ENCODE measurements at regions not wholly inside any gene's neighbourhood (a gene's known extent, or its start where the extent isn't known, plus 50 kb on each side); places are given as distances from the start of the nearest gene placed in this dataset.

DNA sequence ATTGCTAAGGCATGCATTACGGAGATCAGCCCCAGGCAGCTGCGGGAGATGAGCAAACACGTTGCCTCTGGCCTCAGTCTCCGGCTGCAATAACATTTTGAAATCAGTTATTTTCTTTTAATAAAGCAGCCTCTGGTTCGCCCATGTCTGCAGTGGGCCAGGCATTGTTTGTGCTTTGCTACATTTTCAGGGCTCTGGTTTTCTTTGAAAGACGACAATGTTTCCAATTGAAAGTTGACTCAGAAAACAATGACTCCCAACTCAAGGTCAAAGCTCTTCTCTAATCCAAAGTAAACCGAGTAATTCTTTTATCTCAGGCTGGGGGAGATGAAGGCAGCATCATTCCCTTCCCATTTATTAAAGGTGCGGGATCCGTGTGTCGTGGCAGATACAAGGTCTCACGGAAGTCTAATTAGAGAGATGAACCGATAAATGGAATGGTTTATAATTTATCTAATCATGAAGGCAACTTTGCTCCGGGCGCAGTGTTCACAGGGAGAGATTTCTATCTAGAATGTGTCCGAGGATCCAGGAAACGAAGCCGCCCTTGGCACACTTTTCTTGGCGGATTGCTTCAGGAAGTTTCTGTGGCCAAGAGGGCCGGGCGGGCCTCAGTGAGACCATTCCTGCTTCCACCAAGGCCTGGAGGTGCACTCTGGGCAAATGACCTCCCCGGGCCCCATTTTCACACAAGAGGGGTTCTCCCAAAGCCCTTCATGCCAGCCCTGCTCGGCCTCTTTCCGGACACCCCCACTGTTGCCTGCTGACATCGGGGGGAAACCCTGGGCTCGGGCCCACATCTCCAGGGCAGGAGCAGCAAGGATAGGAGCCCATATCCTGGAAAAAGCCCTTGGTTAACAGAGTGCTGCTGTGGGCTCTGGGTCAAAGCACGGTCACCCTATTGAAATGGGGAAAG lies 811.4 kb downstream of the BRD1 start:
- Histone ChIP-seq H3K14ac (replicated peaks; ENCODE audit: low read depth, low read length) (no peak overlapping the region), H2BK120ac (ENCODE audit: low read depth, low read length) (no peak overlapping the region), H3K79me1 (ENCODE audit: low read depth in 1 of 2, low read length in 2 of 2) (no peaks in the 10 kb centered on the region), H3K23ac (ENCODE audit: low read depth, low read length) (no peak overlapping the region), H3K9me3 (ENCODE audit: control insufficient read depth, insufficient read depth, low read length) (peaks cover 57% of the 10 kb centered on the region), H2BK20ac (ENCODE audit: low read depth, low read length) (no peak overlapping the region), H2BK5ac (ENCODE audit: low read depth, low read length, poor library complexity, severe bottlenecking) (no peak overlapping the region), H3K18ac (ENCODE audit: low read depth, low read length) (no peak overlapping the region), H2AK5ac (ENCODE audit: low read depth, low read length) (no peak overlapping the region), H3K4me3 (ENCODE audit: insufficient read depth, low read depth, low read length) (no peak overlapping the region), H3K4me1 (ENCODE audit: control insufficient read depth, insufficient read depth, low read length) (no peaks in the 10 kb centered on the region), H4K5ac (ENCODE audit: low read depth, low read length) (no peak overlapping the region), H3K56ac (ENCODE audit: extremely low read depth, insufficient read depth, low read length) (no peak overlapping the region), H2BK15ac (ENCODE audit: low read depth, low read length) (no peak overlapping the region), H3K27me3 (ENCODE audit: control insufficient read depth, insufficient read depth, low read length) (no peaks in the 10 kb centered on the region), H3K27ac (ENCODE audit: insufficient read depth, low read length) (no peak overlapping the region), H2AFZ (replicated peaks; ENCODE audit: low read length, poor library complexity) (no peak overlapping the region), H3K4ac (ENCODE audit: low read depth, low read length) (no peak overlapping the region), H4K20me1 (ENCODE audit: insufficient read depth, low read length) (no peaks in the 10 kb centered on the region), H4K8ac (ENCODE audit: low read depth in 2 of 2, low read length in 2 of 2) (no peak overlapping the region), H3K4me2 (ENCODE audit: low read depth, low read length) (no peak overlapping the region), H3K36me3 (ENCODE audit: control insufficient read depth, insufficient read depth, low read length) (no peaks in the 10 kb centered on the region), H3K9ac (ENCODE audit: low read depth, low read length) (no peak overlapping the region), H2AK9ac (replicated peaks; ENCODE audit: low read depth, low read length, poor library complexity) (no peak overlapping the region), H3K9me1 (ENCODE audit: insufficient read depth, low read length) (no peaks in the 10 kb centered on the region), H4K91ac (ENCODE audit: insufficient read depth, low read depth, low read length) (no peak overlapping the region)
- no peak for ATAC-seq (ENCODE audit: low read depth)
- POLR2A ChIA-PET (ENCODE audit: unreplicated experiment), result no interaction called here
- in situ Hi-C loops (cut with MboI; ENCODE audit: low sequenced_read_pairs), result no loop called here
- dilution Hi-C loops (cut with HindIII; ENCODE audit: low sequenced_read_pairs, unreplicated experiment), result no loop called here
- intact Hi-C loops (cut with micrococcal nuclease), result no loop called here
- no peak for TF ChIP-seq SMC3 (IDR thresholded peaks at IDR 0.05; ENCODE audit: low read depth, low read length)
- TF ChIP-seq CTCF (conservative IDR thresholded peaks at IDR 0.05; ENCODE audit: low read depth, low read length), result no peak
- no peak for TF ChIP-seq NFE2L2 (IDR thresholded peaks at IDR 0.05; ENCODE audit: low read depth, low read length)
- DNase-seq, result no peak
- CTCF ChIA-PET, result no interaction called here
- BruUV-seq (replicated peaks), result no TSS peak
- 57% methylated on average over 8 of the region's 26 CpGs; no CpG with 5 or more reads in 1 of the 2 experiments for WGBS, 2 experiments (ENCODE audit: extremely low coverage in 2 of 2, insufficient read length in 1 of 2)

Measured in IMR-90 (cell line).